ENCODE measurements at regions not wholly inside any gene's neighbourhood (a gene's known extent, or its start where the extent isn't known, plus 50 kb on each side); places are given as distances from the start of the nearest gene placed in this dataset.

- H3K36me3 Mint-ChIP-seq (ENCODE audit: low read depth): no peaks in the 10 kb centered on the region
- H3K4me3 Mint-ChIP-seq: no peak overlapping the region
- H3K4me1 Mint-ChIP-seq (ENCODE audit: low read depth): no peaks in the 10 kb centered on the region
- H3K27ac Mint-ChIP-seq: no peak overlapping the region
- H3K9me3 Mint-ChIP-seq: peaks cover 2% of the 10 kb centered on the region
- no peak for DNase-seq
- no peaks in the 10 kb centered on the region for H3K27me3 Mint-ChIP-seq
These were observed 1981.9 kb upstream of the TENM3 start for GRCh38 chr4:180261346-180261745.

- DNase-seq: no peak
- no peak overlapping the region for H3K4me3 Mint-ChIP-seq
- peaks cover 2% of the 10 kb centered on the region for H3K9me3 Mint-ChIP-seq
- no peaks in the 10 kb centered on the region for H3K27me3 Mint-ChIP-seq
- no peaks in the 10 kb centered on the region for H3K4me1 Mint-ChIP-seq (ENCODE audit: low read depth)
- no peak overlapping the region for H3K27ac Mint-ChIP-seq
- no peaks in the 10 kb centered on the region for H3K36me3 Mint-ChIP-seq (ENCODE audit: low read depth)
These were observed 1963.1 kb upstream of the TENM3 start for GRCh38 chr4:180280076-180280475.

- no peaks in the 10 kb centered on the region for H3K27me3 Mint-ChIP-seq
- no peak overlapping the region for H3K27ac Mint-ChIP-seq
- no peaks in the 10 kb centered on the region for H3K36me3 Mint-ChIP-seq (ENCODE audit: low read depth)
- DNase-seq: no peak
- H3K9me3 Mint-ChIP-seq: peaks cover 2% of the 10 kb centered on the region
- no peak overlapping the region for H3K4me3 Mint-ChIP-seq
- no peaks in the 10 kb centered on the region for H3K4me1 Mint-ChIP-seq (ENCODE audit: low read depth)
These were observed 1962.4 kb upstream of the TENM3 start for GRCh38 chr4:180280726-180281297.

- Mint-ChIP-seq H3K9me3 (peaks cover 2% of the 10 kb centered on the region), H3K36me3 (ENCODE audit: low read depth) (no peaks in the 10 kb centered on the region), H3K27me3 (no peaks in the 10 kb centered on the region), H3K27ac (no peak overlapping the region), H3K4me3 (no peak overlapping the region), H3K4me1 (ENCODE audit: low read depth) (no peaks in the 10 kb centered on the region)
- no peak for DNase-seq
These were observed 1961.5 kb upstream of the TENM3 start for GRCh38 chr4:180281724-180282123.

- Mint-ChIP-seq H3K9me3 (peaks cover 3% of the 10 kb centered on the region), H3K4me3 (no peak overlapping the region), H3K4me1 (ENCODE audit: low read depth) (no peaks in the 10 kb centered on the region), H3K36me3 (ENCODE audit: low read depth) (no peaks in the 10 kb centered on the region), H3K27me3 (no peaks in the 10 kb centered on the region), H3K27ac (no peak overlapping the region)
- no peak for DNase-seq
These were observed 1958.9 kb upstream of the TENM3 start for GRCh38 chr4:180284267-180284666.

GRCh38 chr4:180285796-180286195, 1957.4 kb upstream of the TENM3 start:
- Mint-ChIP-seq H3K4me3 (no peak overlapping the region), H3K36me3 (ENCODE audit: low read depth) (no peaks in the 10 kb centered on the region), H3K27ac (no peak overlapping the region), H3K9me3 (peaks cover 3% of the 10 kb centered on the region), H3K4me1 (ENCODE audit: low read depth) (no peaks in the 10 kb centered on the region), H3K27me3 (no peaks in the 10 kb centered on the region)
- no peak for DNase-seq

DNA sequence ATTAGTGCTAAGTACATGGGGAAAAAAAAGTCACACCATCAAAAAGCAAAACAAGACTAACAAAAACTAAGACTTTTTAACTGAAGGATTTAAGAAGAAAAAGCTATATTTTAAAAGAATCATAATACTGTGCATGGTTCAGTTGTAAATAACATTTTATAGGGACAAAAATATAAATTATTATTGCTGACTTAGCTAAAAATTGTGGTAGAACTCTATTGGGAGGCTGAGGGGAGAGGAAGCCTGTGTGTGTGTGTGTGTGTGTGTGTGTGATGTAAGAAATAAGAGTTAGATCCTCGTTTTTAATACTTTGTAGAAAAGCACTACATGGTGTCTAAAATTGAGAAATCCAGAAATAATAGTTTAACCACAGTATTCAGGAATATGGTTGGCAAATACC, 1950.9 kb upstream of the TENM3 start:
- Mint-ChIP-seq H3K36me3 (ENCODE audit: low read depth) (no peaks in the 10 kb centered on the region), H3K4me1 (ENCODE audit: low read depth) (no peaks in the 10 kb centered on the region), H3K4me3 (no peak overlapping the region), H3K9me3 (peaks cover 10% of the 10 kb centered on the region), H3K27ac (no peak overlapping the region), H3K27me3 (no peaks in the 10 kb centered on the region)
- DNase-seq: no peak

- DNase-seq: no peak
- Mint-ChIP-seq H3K27ac (no peak overlapping the region), H3K9me3 (peaks cover 14% of the 10 kb centered on the region), H3K27me3 (no peaks in the 10 kb centered on the region), H3K36me3 (ENCODE audit: low read depth) (no peaks in the 10 kb centered on the region), H3K4me1 (ENCODE audit: low read depth) (no peaks in the 10 kb centered on the region), H3K4me3 (no peak overlapping the region)
These were observed 1947.1 kb upstream of the TENM3 start for GRCh38 chr4:180296036-180296599.

GRCh38 chr4:180304321-180304720, 1938.9 kb upstream of the TENM3 start:
- Mint-ChIP-seq H3K27me3 (no peaks in the 10 kb centered on the region), H3K4me3 (no peak overlapping the region), H3K9me3 (peaks cover 13% of the 10 kb centered on the region), H3K36me3 (ENCODE audit: low read depth) (no peaks in the 10 kb centered on the region), H3K27ac (no peak overlapping the region), H3K4me1 (ENCODE audit: low read depth) (no peaks in the 10 kb centered on the region)
- no peak for DNase-seq

- no peak overlapping the region for H3K4me3 Mint-ChIP-seq
- peaks cover 7% of the 10 kb centered on the region for H3K9me3 Mint-ChIP-seq
- no peaks in the 10 kb centered on the region for H3K27me3 Mint-ChIP-seq
- H3K4me1 Mint-ChIP-seq (ENCODE audit: low read depth): no peaks in the 10 kb centered on the region
- H3K27ac Mint-ChIP-seq: no peak overlapping the region
- DNase-seq: no peak
- H3K36me3 Mint-ChIP-seq (ENCODE audit: low read depth): no peaks in the 10 kb centered on the region
These were observed 1932.6 kb upstream of the TENM3 start for GRCh38 chr4:180310616-180311015.

GRCh38 chr4:180314972-180315371, 1928.2 kb upstream of the TENM3 start:
- no peak for DNase-seq
- Mint-ChIP-seq H3K4me3 (no peak overlapping the region), H3K27me3 (no peaks in the 10 kb centered on the region), H3K4me1 (ENCODE audit: low read depth) (no peaks in the 10 kb centered on the region), H3K36me3 (ENCODE audit: low read depth) (no peaks in the 10 kb centered on the region), H3K9me3 (peaks cover 3% of the 10 kb centered on the region), H3K27ac (no peak overlapping the region)

DNA sequence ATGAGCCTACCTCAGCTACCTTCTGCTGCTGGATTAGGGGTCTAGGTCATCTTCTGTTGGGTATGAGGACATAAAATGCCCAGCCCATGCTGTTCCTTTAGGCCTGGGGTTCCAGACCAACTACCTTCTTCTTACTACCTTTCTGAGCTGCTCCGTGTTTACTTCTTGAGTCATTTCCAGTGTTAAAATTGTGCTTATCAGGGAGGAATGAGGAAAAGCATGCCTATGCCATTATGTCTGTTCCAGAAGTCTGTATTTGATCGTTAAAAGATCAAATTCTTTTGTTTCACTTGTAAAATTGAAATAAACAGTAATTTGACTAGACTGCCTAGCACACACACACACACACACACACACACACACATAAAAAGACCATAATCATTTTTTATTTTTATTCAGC, 1912.7 kb upstream of the TENM3 start:
- H3K27me3 Mint-ChIP-seq: no peaks in the 10 kb centered on the region
- H3K36me3 Mint-ChIP-seq (ENCODE audit: low read depth): no peaks in the 10 kb centered on the region
- DNase-seq: no peak

GRCh38 chr4:180333162-180333561, 1910.0 kb upstream of the TENM3 start:
- no peak overlapping the region for H3K27ac Mint-ChIP-seq
- no peaks in the 10 kb centered on the region for H3K27me3 Mint-ChIP-seq
- H3K4me1 Mint-ChIP-seq (ENCODE audit: low read depth): no peaks in the 10 kb centered on the region
- H3K9me3 Mint-ChIP-seq: peaks cover 6% of the 10 kb centered on the region
- no peak overlapping the region for H3K4me3 Mint-ChIP-seq
- no peaks in the 10 kb centered on the region for H3K36me3 Mint-ChIP-seq (ENCODE audit: low read depth)
- no peak for DNase-seq

More for the DNA sequence above, 1912.7 kb upstream of the TENM3 start:
- H3K9me3 Mint-ChIP-seq: peaks cover 2% of the 10 kb centered on the region
- no peaks in the 10 kb centered on the region for H3K4me1 Mint-ChIP-seq (ENCODE audit: low read depth)
- H3K4me3 Mint-ChIP-seq: no peak overlapping the region
- H3K27ac Mint-ChIP-seq: no peak overlapping the region

GRCh38 chr4:180335566-180335965, 1907.6 kb upstream of the TENM3 start:
- Mint-ChIP-seq H3K4me3 (no peak overlapping the region), H3K4me1 (ENCODE audit: low read depth) (no peaks in the 10 kb centered on the region), H3K36me3 (ENCODE audit: low read depth) (no peaks in the 10 kb centered on the region), H3K27me3 (no peaks in the 10 kb centered on the region), H3K9me3 (peaks cover 4% of the 10 kb centered on the region), H3K27ac (no peak overlapping the region)
- DNase-seq: no peak

GRCh38 chr4:180336494-180337090, 1906.6 kb upstream of the TENM3 start:
- Mint-ChIP-seq H3K27ac (no peak overlapping the region), H3K4me3 (no peak overlapping the region), H3K36me3 (ENCODE audit: low read depth) (no peaks in the 10 kb centered on the region), H3K9me3 (peaks cover 4% of the 10 kb centered on the region), H3K27me3 (no peaks in the 10 kb centered on the region), H3K4me1 (ENCODE audit: low read depth) (no peaks in the 10 kb centered on the region)
- DNase-seq: no peak
